ENCODE measurements at regions not wholly inside any gene's neighbourhood (a gene's known extent, or its start where the extent isn't known, plus 50 kb on each side); places are given as distances from the start of the nearest gene placed in this dataset.

GRCh38 chr21:15415541-15416261 lies 314.1 kb upstream of the USP25 start:
- FAIRE-seq, result no peak
- no peak for DNase-seq (ENCODE audit: low spot score in 2 of 2)

GRCh38 chr21:15421441-15421881 lies 308.3 kb upstream of the USP25 start:
- DNase-seq (ENCODE audit: low spot score in 2 of 2) (no peak), FAIRE-seq (no peak)

- FAIRE-seq (no peak), DNase-seq (ENCODE audit: low spot score in 2 of 2) (no peak)
Observed at GRCh38 chr21:15421947-15422346, 307.8 kb upstream of the USP25 start.

- DNase-seq (ENCODE audit: low spot score in 2 of 2) (no peak), FAIRE-seq (no peak)
Observed at GRCh38 chr21:15422783-15423182, 307.0 kb upstream of the USP25 start.

- FAIRE-seq (no peak), DNase-seq (ENCODE audit: low spot score in 2 of 2) (no peak)
Observed at GRCh38 chr21:15423676-15424445, 305.9 kb upstream of the USP25 start.

GRCh38 chr21:15425049-15425448 lies 304.7 kb upstream of the USP25 start:
- DNase-seq (ENCODE audit: low spot score in 2 of 2) (no peak), FAIRE-seq (no peak)

GRCh38 chr21:15430023-15430422 lies 299.8 kb upstream of the USP25 start:
- DNase-seq (ENCODE audit: low spot score in 2 of 2) (no peak), FAIRE-seq (no peak)

- DNase-seq (ENCODE audit: low spot score in 2 of 2) (no peak), FAIRE-seq (no peak)
Observed at GRCh38 chr21:15430577-15430976, 299.2 kb upstream of the USP25 start.

- no peak for DNase-seq (ENCODE audit: low spot score in 2 of 2)
- FAIRE-seq, result no peak
Observed at GRCh38 chr21:15431053-15431452, 298.7 kb upstream of the USP25 start.

GRCh38 chr21:15433091-15433490 lies 296.7 kb upstream of the USP25 start:
- DNase-seq (ENCODE audit: low spot score in 2 of 2) (no peak), FAIRE-seq (no peak)

- DNase-seq (ENCODE audit: low spot score in 2 of 2) (no peak), FAIRE-seq (no peak)
Observed at GRCh38 chr21:15434163-15434905, 295.4 kb upstream of the USP25 start.

GRCh38 chr21:15436031-15436430 lies 293.8 kb upstream of the USP25 start:
- DNase-seq (ENCODE audit: low spot score in 2 of 2), result no peak
- no peak for FAIRE-seq

GRCh38 chr21:15437883-15438282 lies 291.9 kb upstream of the USP25 start:
- no peak for FAIRE-seq
- DNase-seq (ENCODE audit: low spot score in 2 of 2), result no peak

- no peak for FAIRE-seq
- DNase-seq (ENCODE audit: low spot score in 2 of 2), result no peak
Observed at GRCh38 chr21:15439726-15440125, 290.1 kb upstream of the USP25 start.

GRCh38 chr21:15441060-15441493 lies 288.7 kb upstream of the USP25 start:
- no peak for FAIRE-seq
- DNase-seq (ENCODE audit: low spot score in 2 of 2), result no peak

- FAIRE-seq, result no peak
- DNase-seq (ENCODE audit: low spot score in 2 of 2), result no peak
Observed at GRCh38 chr21:15441992-15442391, 287.8 kb upstream of the USP25 start.

- no peak for DNase-seq (ENCODE audit: low spot score in 2 of 2)
- no peak for FAIRE-seq
Observed at GRCh38 chr21:15442743-15443469, 286.9 kb upstream of the USP25 start.

- DNase-seq (ENCODE audit: low spot score in 2 of 2) (no peak), FAIRE-seq (no peak)
Observed at GRCh38 chr21:15443740-15444117, 286.1 kb upstream of the USP25 start.

GRCh38 chr21:15444118-15444960 lies 285.4 kb upstream of the USP25 start:
- DNase-seq (ENCODE audit: low spot score in 2 of 2) (no peak), FAIRE-seq (no peak)

GRCh38 chr21:15445327-15445726 lies 284.5 kb upstream of the USP25 start:
- DNase-seq (ENCODE audit: low spot score in 2 of 2), result no peak
- no peak for FAIRE-seq

All from frontal cortex (tissue), 3 donors.